ENCODE measurements at regions not wholly inside any gene's neighbourhood (a gene's known extent, or its start where the extent isn't known, plus 50 kb on each side); places are given as distances from the start of the nearest gene placed in this dataset.

DNA sequence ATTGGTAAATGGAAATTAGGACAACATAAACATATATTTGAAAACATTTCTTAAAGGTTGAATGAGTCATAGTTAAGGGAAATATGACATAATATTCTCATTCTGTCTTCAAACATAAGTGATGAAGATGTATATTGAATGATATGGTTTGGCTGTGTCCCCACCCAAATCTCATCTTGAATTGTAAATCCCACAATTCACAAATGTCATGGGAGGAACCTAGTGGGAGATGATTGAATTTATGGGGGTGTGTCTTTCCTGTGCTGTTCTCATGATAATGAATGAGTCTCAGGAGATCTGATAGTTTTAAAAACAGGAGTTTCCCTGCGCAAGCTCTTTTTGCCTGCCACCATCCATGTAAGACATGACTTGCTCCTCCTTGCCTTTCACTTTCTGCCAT is 104.4 kb upstream of the MPDZ start (continued):
- TF ChIP-seq, protein P1, sequence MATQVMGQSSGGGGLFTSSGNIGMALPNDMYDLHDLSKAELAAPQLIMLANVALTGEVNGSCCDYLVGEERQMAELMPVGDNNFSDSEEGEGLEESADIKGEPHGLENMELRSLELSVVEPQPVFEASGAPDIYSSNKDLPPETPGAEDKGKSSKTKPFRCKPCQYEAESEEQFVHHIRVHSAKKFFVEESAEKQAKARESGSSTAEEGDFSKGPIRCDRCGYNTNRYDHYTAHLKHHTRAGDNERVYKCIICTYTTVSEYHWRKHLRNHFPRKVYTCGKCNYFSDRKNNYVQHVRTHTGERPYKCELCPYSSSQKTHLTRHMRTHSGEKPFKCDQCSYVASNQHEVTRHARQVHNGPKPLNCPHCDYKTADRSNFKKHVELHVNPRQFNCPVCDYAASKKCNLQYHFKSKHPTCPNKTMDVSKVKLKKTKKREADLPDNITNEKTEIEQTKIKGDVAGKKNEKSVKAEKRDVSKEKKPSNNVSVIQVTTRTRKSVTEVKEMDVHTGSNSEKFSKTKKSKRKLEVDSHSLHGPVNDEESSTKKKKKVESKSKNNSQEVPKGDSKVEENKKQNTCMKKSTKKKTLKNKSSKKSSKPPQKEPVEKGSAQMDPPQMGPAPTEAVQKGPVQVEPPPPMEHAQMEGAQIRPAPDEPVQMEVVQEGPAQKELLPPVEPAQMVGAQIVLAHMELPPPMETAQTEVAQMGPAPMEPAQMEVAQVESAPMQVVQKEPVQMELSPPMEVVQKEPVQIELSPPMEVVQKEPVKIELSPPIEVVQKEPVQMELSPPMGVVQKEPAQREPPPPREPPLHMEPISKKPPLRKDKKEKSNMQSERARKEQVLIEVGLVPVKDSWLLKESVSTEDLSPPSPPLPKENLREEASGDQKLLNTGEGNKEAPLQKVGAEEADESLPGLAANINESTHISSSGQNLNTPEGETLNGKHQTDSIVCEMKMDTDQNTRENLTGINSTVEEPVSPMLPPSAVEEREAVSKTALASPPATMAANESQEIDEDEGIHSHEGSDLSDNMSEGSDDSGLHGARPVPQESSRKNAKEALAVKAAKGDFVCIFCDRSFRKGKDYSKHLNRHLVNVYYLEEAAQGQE (IDR thresholded peaks at IDR 0.05; ENCODE audit: borderline replicate concordance): no peak
- TF ChIP-seq, protein P1 (CRISPR knock-in tag; IDR thresholded peaks at IDR 0.05; ENCODE audit: low read depth): no peak
- no peak for TF ChIP-seq ZNF583 (CRISPR knock-in tag; IDR thresholded peaks at IDR 0.05)

DNA sequence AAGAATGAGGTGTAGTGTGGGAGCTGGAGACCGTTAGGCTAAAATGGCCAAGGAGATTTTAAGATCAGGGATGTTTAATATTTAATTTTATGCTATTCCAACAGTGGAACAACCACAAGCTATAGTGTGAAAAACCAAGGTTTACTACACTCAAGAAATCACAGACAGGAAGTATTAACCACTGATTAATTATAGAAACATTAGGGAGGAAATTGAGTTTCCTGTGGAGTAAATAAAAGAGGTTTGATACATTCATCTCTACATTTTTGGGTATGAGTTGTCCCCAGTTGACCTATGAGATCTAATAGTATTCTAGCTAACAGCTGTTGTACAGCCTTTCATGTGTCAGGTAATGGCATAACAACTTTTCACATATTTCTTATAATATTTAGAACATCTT is 103.7 kb upstream of the MPDZ start:
- CTCF ChIA-PET (ENCODE audit: low intra/inter-chr PET ratio): no interaction called here

More for the DNA sequence above, 103.7 kb upstream of the MPDZ start:
- Histone ChIP-seq H3K4me1 (replicated peaks in 1 of 2; ENCODE audit: control insufficient read depth in 2 of 2, insufficient read depth in 2 of 2, low read length in 2 of 2) (no peaks in the 10 kb centered on the region), H2AFZ (ENCODE audit: low read depth, low read length) (no peak overlapping the region), H3K9ac (ENCODE audit: insufficient read depth in 1 of 2, low read depth in 2 of 2, low read length in 2 of 2) (no peak overlapping the region), H3K4me3 (no peak overlapping the region), H3K4me2 (ENCODE audit: insufficient read depth, low read length) (no peak overlapping the region), H3K79me2 (ENCODE audit: control insufficient read depth, insufficient read depth, low read length) (no peaks in the 10 kb centered on the region), H3K9me3 (replicated peaks; ENCODE audit: control insufficient read depth, insufficient read depth, low read depth, low read length) (no peaks in the 10 kb centered on the region), H3K27ac (ENCODE audit: extremely low read depth, low read depth, low read length) (no peak overlapping the region), H4K20me1 (replicated peaks; ENCODE audit: control insufficient read depth, insufficient read depth, low read length) (no peaks in the 10 kb centered on the region), H3K9me1 (ENCODE audit: control insufficient read depth, insufficient read depth, low read length) (no peaks in the 10 kb centered on the region), H3K27me3 (ENCODE audit: control insufficient read depth in 2 of 2, insufficient read depth in 2 of 2, low read length in 2 of 2) (no peaks in the 10 kb centered on the region), H3K36me3 (ENCODE audit: control insufficient read depth, insufficient read depth, low read length) (no peaks in the 10 kb centered on the region)
- FAIRE-seq (no peak), ATAC-seq (no peak), DNase-seq (ENCODE audit: extremely low read depth in 1 of 4, low spot score in 3 of 4) (no peak)
- POLR2A ChIA-PET: no interaction called here
- in situ Hi-C loops (cut with MboI): no loop called here
- BruUV-seq (replicated peaks): no TSS peak
- intact Hi-C loops (cut with micrococcal nuclease): no loop called here
- TF ChIP-seq DDX20 (tag; IDR thresholded peaks at IDR 0.05; ENCODE audit: low read depth): no peak
- TF ChIP-seq, protein P2, sequence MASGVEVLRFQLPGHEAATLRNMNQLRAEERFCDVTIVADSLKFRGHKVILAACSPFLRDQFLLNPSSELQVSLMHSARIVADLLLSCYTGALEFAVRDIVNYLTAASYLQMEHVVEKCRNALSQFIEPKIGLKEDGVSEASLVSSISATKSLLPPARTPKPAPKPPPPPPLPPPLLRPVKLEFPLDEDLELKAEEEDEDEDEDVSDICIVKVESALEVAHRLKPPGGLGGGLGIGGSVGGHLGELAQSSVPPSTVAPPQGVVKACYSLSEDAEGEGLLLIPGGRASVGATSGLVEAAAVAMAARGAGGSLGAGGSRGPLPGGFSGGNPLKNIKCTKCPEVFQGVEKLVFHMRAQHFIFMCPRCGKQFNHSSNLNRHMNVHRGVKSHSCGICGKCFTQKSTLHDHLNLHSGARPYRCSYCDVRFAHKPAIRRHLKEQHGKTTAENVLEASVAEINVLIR (CRISPR knock-in tag; IDR thresholded peaks at IDR 0.05): no peak
- TF ChIP-seq, protein P3, sequence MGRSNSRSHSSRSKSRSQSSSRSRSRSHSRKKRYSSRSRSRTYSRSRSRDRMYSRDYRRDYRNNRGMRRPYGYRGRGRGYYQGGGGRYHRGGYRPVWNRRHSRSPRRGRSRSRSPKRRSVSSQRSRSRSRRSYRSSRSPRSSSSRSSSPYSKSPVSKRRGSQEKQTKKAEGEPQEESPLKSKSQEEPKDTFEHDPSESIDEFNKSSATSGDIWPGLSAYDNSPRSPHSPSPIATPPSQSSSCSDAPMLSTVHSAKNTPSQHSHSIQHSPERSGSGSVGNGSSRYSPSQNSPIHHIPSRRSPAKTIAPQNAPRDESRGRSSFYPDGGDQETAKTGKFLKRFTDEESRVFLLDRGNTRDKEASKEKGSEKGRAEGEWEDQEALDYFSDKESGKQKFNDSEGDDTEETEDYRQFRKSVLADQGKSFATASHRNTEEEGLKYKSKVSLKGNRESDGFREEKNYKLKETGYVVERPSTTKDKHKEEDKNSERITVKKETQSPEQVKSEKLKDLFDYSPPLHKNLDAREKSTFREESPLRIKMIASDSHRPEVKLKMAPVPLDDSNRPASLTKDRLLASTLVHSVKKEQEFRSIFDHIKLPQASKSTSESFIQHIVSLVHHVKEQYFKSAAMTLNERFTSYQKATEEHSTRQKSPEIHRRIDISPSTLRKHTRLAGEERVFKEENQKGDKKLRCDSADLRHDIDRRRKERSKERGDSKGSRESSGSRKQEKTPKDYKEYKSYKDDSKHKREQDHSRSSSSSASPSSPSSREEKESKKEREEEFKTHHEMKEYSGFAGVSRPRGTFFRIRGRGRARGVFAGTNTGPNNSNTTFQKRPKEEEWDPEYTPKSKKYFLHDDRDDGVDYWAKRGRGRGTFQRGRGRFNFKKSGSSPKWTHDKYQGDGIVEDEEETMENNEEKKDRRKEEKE (IDR thresholded peaks at IDR 0.05; ENCODE audit: borderline replicate concordance in 1 of 2, control insufficient read depth in 1 of 2, low read depth in 2 of 2, low read length in 1 of 2): no peak
- 0% methylated on average over 1 of the region's 1 CpG for WGBS (ENCODE audit: insufficient coverage, low coverage, missing lambda C conversion rate)

Measured in K562 (cell line).